Fibroblast of lung (primary cell): ENCODE measurements at regions not wholly inside any gene's neighbourhood (a gene's known extent, or its start where the extent isn't known, plus 50 kb on each side); places are given as distances from the start of the nearest gene placed in this dataset.

ENCODE experiments used
- EZH2 ChIP-seq: IDR thresholded peaks from 2 replicates; pipeline ENCODE4 v1.5.1; 2012; ENCODE audit warnings: low read length, control low read depth, mild to moderate bottlenecking; ENCODE audit errors: missing control alignments
- TF ChIP-seq, protein P1 (sequence below), 2 donors: IDR thresholded peaks in 1 of 2; conservative IDR thresholded peaks in 1 of 2; 1 replicate in 1 of 2; 2 replicates in 1 of 2; pipeline ENCODE4 v1.5.1; 2011 to 2012; ENCODE audit warnings: low read length in 2 of 2, control low read depth in 1 of 2, inconsistent platforms in 1 of 2, low read depth in 1 of 2, mild to moderate bottlenecking in 1 of 2

DNA sequence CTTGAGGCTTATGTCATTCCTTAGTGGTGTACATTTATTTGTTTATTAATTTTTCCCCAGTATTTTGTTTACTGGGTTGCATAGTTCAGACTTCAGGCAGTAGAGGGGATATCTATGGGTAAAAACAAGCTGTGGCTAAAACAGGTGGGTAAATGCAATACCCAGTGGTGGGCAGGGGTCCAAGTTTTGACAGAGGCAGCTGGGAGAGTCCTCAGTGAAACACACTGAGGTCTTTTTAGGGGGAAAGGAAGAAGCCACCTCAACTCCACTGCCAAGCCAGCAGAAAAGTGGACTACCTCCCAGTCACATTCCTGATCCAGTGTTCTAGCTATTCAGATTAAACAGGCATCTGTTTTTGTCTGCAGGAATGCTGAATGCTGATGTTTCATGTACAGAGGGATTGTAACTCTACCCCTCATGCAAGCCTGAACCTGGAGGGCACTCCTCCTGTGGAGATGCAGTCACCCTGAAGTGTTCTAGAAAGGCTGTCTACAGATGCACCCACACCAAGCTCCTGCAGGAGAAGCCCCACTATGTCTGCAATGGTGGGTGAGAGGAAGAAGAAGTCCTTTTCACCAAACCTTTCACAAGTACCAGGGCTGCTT, 757.8 kb downstream of the INHBA start:
- TF ChIP-seq, protein P1, sequence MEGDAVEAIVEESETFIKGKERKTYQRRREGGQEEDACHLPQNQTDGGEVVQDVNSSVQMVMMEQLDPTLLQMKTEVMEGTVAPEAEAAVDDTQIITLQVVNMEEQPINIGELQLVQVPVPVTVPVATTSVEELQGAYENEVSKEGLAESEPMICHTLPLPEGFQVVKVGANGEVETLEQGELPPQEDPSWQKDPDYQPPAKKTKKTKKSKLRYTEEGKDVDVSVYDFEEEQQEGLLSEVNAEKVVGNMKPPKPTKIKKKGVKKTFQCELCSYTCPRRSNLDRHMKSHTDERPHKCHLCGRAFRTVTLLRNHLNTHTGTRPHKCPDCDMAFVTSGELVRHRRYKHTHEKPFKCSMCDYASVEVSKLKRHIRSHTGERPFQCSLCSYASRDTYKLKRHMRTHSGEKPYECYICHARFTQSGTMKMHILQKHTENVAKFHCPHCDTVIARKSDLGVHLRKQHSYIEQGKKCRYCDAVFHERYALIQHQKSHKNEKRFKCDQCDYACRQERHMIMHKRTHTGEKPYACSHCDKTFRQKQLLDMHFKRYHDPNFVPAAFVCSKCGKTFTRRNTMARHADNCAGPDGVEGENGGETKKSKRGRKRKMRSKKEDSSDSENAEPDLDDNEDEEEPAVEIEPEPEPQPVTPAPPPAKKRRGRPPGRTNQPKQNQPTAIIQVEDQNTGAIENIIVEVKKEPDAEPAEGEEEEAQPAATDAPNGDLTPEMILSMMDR (conservative IDR thresholded peaks at IDR 0.05 in 1 of 2, IDR thresholded peaks at IDR 0.05 in 1 of 2; ENCODE audit: low read depth in 1 of 2, low read length in 2 of 2), result no peak
- TF ChIP-seq EZH2, result no peak
